GM13976 (cell line): ENCODE measurements at regions not wholly inside any gene's neighbourhood (a gene's known extent, or its start where the extent isn't known, plus 50 kb on each side); places are given as distances from the start of the nearest gene placed in this dataset.

Experiments
- DNase-seq: peaks from one replicate; pipeline ENCODE4 v3.0.0; 2012; ENCODE audit warnings: low spot score
- in situ Hi-C: fragments of 300-500 bp; cut with MboI; formaldehyde crosslinking; loops from one replicate; pipeline ENCODE4 v1.12.0; 2022; ENCODE audit warnings: low sequenced_read_pairs, mixed read lengths, inconsistent platforms; ENCODE audit not compliant: unreplicated experiment
- TF ChIP-seq, protein P1 (sequence below): IDR thresholded peaks from 2 replicates; pipeline ENCODE4 v1.5.1; 2012; ENCODE audit warnings: borderline replicate concordance, mild to moderate bottlenecking; ENCODE audit not compliant: insufficient read depth; ENCODE audit errors: extremely low read depth, missing control alignments, control extremely low read depth

GRCh38 chr7:68319061-68319460, 1279.2 kb upstream of the AUTS2 start:
- in situ Hi-C loops: no loop called here
- TF ChIP-seq, protein P1, sequence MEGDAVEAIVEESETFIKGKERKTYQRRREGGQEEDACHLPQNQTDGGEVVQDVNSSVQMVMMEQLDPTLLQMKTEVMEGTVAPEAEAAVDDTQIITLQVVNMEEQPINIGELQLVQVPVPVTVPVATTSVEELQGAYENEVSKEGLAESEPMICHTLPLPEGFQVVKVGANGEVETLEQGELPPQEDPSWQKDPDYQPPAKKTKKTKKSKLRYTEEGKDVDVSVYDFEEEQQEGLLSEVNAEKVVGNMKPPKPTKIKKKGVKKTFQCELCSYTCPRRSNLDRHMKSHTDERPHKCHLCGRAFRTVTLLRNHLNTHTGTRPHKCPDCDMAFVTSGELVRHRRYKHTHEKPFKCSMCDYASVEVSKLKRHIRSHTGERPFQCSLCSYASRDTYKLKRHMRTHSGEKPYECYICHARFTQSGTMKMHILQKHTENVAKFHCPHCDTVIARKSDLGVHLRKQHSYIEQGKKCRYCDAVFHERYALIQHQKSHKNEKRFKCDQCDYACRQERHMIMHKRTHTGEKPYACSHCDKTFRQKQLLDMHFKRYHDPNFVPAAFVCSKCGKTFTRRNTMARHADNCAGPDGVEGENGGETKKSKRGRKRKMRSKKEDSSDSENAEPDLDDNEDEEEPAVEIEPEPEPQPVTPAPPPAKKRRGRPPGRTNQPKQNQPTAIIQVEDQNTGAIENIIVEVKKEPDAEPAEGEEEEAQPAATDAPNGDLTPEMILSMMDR: no peak
- DNase-seq: no peak

DNA sequence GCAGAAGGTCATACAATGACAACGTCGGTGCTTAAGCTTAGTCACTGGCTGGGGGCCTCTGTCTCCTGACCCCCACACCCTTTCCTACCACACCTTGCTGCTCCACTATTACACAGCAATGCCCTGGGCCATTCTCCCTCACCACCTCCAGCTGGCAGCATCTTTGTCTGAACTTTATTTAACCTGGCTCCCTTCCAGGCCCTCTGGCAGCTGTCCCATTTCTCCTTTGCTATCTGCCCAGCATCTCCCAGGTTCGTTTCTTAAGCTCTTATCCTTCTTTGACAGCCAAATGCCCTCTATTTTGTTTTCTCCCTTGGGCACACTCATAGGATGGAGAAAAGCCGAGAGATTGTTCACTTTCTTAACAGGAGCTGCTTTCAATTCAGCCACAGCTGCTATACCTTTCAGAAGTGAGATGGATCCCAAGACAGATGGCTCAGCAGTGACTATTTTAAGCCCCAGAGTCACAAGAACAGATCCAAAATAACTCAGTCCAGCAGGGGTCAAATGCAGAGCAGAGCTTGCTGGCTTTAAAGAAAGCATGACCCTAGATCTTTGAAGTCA, 1277.1 kb upstream of the AUTS2 start:
- in situ Hi-C loops: no loop called here
- TF ChIP-seq, protein P1: no peak
- DNase-seq: no peak

- TF ChIP-seq, protein P1: no peak
- DNase-seq: no peak
- in situ Hi-C loops: no loop called here
These were observed 1276.3 kb upstream of the AUTS2 start for GRCh38 chr7:68321776-68322496.

- no peak for DNase-seq
- TF ChIP-seq, protein P1: no peak
- in situ Hi-C loops: no loop called here
These were observed 1273.7 kb upstream of the AUTS2 start for GRCh38 chr7:68324621-68325020.

DNA sequence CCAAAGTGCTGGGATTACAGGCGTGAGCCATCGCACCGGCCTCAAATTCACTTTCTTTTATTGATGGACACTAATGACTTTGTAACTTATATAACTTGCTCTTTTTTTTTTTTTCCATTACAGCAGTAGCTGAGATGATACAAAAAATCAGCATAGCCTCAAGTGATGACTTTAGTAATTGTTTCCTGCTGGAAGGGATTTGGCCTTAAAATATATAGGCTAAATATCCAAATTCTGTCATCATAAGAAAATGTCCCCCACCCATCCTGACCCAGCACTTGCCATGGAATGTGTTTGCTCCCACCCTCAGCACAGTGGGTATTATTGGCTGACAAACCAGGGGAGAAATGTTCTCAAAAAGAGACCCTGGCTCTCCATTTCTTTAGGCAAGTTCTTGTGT, 1264.1 kb upstream of the AUTS2 start:
- TF ChIP-seq, protein P1: no peak

GRCh38 chr7:68334636-68335272, 1263.5 kb upstream of the AUTS2 start:
- TF ChIP-seq, protein P1: no peak
- DNase-seq: no peak
- in situ Hi-C loops: no loop called here

More for the DNA sequence above, 1264.1 kb upstream of the AUTS2 start:
- DNase-seq: no peak
- in situ Hi-C loops: no loop called here
